ENCODE measurements at regions not wholly inside any gene's neighbourhood (a gene's known extent, or its start where the extent isn't known, plus 50 kb on each side); places are given as distances from the start of the nearest gene placed in this dataset.

DNA sequence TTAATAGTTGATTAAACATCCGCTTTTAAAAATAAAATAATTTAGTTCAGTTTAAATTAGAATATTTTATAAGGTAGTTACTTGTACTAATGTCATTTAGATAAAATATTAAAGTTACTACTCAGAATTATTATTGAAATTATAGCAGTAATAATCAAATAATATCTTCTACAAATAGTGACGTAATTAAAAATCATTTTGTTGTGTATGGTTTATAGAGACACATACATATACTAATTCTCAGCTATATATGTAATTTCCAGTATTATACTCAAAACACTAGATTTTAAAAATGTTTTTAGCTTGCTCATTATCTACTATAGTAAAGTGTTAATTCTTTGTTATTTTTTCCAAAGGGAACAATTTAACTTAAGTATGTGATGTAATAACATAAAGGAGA lies 435.2 kb upstream of the MANEA start (continued):
- TF ChIP-seq, protein P1, sequence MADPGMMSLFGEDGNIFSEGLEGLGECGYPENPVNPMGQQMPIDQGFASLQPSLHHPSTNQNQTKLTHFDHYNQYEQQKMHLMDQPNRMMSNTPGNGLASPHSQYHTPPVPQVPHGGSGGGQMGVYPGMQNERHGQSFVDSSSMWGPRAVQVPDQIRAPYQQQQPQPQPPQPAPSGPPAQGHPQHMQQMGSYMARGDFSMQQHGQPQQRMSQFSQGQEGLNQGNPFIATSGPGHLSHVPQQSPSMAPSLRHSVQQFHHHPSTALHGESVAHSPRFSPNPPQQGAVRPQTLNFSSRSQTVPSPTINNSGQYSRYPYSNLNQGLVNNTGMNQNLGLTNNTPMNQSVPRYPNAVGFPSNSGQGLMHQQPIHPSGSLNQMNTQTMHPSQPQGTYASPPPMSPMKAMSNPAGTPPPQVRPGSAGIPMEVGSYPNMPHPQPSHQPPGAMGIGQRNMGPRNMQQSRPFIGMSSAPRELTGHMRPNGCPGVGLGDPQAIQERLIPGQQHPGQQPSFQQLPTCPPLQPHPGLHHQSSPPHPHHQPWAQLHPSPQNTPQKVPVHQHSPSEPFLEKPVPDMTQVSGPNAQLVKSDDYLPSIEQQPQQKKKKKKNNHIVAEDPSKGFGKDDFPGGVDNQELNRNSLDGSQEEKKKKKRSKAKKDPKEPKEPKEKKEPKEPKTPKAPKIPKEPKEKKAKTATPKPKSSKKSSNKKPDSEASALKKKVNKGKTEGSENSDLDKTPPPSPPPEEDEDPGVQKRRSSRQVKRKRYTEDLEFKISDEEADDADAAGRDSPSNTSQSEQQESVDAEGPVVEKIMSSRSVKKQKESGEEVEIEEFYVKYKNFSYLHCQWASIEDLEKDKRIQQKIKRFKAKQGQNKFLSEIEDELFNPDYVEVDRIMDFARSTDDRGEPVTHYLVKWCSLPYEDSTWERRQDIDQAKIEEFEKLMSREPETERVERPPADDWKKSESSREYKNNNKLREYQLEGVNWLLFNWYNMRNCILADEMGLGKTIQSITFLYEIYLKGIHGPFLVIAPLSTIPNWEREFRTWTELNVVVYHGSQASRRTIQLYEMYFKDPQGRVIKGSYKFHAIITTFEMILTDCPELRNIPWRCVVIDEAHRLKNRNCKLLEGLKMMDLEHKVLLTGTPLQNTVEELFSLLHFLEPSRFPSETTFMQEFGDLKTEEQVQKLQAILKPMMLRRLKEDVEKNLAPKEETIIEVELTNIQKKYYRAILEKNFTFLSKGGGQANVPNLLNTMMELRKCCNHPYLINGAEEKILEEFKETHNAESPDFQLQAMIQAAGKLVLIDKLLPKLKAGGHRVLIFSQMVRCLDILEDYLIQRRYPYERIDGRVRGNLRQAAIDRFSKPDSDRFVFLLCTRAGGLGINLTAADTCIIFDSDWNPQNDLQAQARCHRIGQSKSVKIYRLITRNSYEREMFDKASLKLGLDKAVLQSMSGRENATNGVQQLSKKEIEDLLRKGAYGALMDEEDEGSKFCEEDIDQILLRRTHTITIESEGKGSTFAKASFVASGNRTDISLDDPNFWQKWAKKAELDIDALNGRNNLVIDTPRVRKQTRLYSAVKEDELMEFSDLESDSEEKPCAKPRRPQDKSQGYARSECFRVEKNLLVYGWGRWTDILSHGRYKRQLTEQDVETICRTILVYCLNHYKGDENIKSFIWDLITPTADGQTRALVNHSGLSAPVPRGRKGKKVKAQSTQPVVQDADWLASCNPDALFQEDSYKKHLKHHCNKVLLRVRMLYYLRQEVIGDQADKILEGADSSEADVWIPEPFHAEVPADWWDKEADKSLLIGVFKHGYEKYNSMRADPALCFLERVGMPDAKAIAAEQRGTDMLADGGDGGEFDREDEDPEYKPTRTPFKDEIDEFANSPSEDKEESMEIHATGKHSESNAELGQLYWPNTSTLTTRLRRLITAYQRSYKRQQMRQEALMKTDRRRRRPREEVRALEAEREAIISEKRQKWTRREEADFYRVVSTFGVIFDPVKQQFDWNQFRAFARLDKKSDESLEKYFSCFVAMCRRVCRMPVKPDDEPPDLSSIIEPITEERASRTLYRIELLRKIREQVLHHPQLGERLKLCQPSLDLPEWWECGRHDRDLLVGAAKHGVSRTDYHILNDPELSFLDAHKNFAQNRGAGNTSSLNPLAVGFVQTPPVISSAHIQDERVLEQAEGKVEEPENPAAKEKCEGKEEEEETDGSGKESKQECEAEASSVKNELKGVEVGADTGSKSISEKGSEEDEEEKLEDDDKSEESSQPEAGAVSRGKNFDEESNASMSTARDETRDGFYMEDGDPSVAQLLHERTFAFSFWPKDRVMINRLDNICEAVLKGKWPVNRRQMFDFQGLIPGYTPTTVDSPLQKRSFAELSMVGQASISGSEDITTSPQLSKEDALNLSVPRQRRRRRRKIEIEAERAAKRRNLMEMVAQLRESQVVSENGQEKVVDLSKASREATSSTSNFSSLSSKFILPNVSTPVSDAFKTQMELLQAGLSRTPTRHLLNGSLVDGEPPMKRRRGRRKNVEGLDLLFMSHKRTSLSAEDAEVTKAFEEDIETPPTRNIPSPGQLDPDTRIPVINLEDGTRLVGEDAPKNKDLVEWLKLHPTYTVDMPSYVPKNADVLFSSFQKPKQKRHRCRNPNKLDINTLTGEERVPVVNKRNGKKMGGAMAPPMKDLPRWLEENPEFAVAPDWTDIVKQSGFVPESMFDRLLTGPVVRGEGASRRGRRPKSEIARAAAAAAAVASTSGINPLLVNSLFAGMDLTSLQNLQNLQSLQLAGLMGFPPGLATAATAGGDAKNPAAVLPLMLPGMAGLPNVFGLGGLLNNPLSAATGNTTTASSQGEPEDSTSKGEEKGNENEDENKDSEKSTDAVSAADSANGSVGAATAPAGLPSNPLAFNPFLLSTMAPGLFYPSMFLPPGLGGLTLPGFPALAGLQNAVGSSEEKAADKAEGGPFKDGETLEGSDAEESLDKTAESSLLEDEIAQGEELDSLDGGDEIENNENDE (IDR thresholded peaks at IDR 0.05; ENCODE audit: insufficient replicate concordance, low read length): no peak
- no peak for TF ChIP-seq EZH2 (IDR thresholded peaks at IDR 0.05; ENCODE audit: low read depth, low read length, severe bottlenecking)
- no peak for TF ChIP-seq CEBPB (IDR thresholded peaks at IDR 0.05; ENCODE audit: low read depth, low read length)
- TF ChIP-seq YY1 (IDR thresholded peaks at IDR 0.05; ENCODE audit: low read depth, low read length): no peak
- no peak for TF ChIP-seq HDAC2 (IDR thresholded peaks at IDR 0.05; ENCODE audit: borderline replicate concordance in 1 of 2, low read depth in 2 of 2, low read length in 2 of 2)
- no peak for TF ChIP-seq PHF8 (conservative IDR thresholded peaks at IDR 0.05; ENCODE audit: low read depth, low read length)
- TF ChIP-seq MAFK (IDR thresholded peaks at IDR 0.05; ENCODE audit: low read depth, low read length): no peak
- TF ChIP-seq SUZ12 (IDR thresholded peaks at IDR 0.05; ENCODE audit: low read length): no peak
- TF ChIP-seq HDAC6 (IDR thresholded peaks at IDR 0.05; ENCODE audit: low read depth, low read length): no peak
